ENCODE measurements at regions not wholly inside any gene's neighbourhood (a gene's known extent, or its start where the extent isn't known, plus 50 kb on each side); places are given as distances from the start of the nearest gene placed in this dataset.
"Not testable (repeated sequence)": the region's sequence is repeated elsewhere in the genome, so short reads cannot be mapped to it uniquely, and the experiment has no call there.

DNA sequence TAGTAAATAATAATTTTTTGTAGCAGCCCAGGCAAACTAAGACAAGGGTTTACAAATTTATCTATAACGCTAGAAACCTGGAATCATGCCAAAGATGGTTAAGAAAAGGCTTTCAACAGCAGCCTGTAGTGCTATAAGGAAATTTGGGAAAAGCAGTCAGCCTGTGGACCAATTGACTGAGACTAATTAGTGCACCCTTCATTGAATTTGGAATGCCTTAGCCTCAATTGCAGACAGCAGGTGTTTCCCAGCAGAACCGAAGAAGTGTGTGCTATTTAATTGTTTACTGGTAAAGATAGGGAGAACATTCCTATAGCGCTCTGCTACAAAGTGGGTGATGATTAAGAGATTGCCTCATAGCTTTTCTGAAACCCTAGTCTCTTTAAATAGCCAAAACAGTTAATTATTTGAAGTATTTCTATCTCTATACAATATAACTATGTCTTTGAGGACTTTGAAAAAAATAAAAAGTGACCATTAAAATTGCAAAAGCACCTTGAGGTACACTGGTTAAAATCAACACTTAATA is 1884.3 kb upstream of the PCDH20 start:
- Mint-ChIP-seq H3K4me1 (ENCODE audit: low read depth) (no peaks in the 10 kb centered on the region), H3K36me3 (no peaks in the 10 kb centered on the region), H3K9me3 (ENCODE audit: low read depth) (peaks cover 12% of the 10 kb centered on the region), H3K4me3 (no peak overlapping the region), H3K27ac (no peak overlapping the region), H3K27me3 (no peaks in the 10 kb centered on the region)

DNA sequence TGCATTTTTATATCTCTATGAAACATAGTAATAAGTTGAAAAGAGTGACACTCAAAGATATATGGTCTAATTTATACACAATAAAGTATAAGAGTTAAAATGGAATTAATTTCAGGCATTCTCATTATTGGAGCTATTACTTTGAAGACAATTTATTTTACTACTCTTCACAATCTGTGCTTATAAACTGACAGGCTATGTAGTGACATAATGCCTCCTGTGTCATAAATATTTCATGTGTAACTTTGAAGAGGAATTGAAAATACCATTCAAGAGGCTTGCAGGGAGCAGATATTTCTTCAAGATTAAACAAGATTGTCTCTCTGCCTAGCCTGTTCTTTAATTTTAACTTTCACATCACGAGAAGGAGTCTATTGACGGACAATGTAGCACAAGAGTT is 1881.5 kb upstream of the PCDH20 start:
- H3K27me3 Mint-ChIP-seq: no peaks in the 10 kb centered on the region
- H3K9me3 Mint-ChIP-seq (ENCODE audit: low read depth): peaks cover 8% of the 10 kb centered on the region
- no peak overlapping the region for H3K4me3 Mint-ChIP-seq

DNA sequence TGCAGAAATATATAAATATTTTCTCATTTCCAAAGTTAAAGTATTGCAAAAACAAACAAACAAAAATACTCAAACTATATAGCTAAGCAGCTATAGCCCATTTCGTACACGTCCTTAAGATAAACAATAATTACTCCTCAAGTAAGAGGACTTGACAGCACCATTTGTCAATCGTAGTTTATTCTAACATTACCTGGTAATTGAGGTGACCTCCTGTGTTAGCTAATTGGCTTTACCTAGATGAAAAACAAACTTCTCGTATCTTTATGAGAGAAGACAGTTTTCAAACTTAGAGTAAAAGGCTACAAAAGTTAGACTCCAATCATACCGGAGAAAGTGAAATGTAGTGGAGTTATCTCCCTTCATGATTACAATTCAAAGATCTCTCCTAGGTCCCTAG is 1876.1 kb upstream of the PCDH20 start:
- peaks cover 4% of the 10 kb centered on the region for H3K9me3 Mint-ChIP-seq (ENCODE audit: low read depth)
- no peaks in the 10 kb centered on the region for H3K27me3 Mint-ChIP-seq
- no peak overlapping the region for H3K27ac Mint-ChIP-seq
- H3K36me3 Mint-ChIP-seq: no peaks in the 10 kb centered on the region
- no peaks in the 10 kb centered on the region for H3K4me1 Mint-ChIP-seq (ENCODE audit: low read depth)
- no peak overlapping the region for H3K4me3 Mint-ChIP-seq

More for the DNA sequence above, 1881.5 kb upstream of the PCDH20 start:
- no peaks in the 10 kb centered on the region for H3K36me3 Mint-ChIP-seq
- H3K4me1 Mint-ChIP-seq (ENCODE audit: low read depth): no peaks in the 10 kb centered on the region
- H3K27ac Mint-ChIP-seq: no peak overlapping the region

DNA sequence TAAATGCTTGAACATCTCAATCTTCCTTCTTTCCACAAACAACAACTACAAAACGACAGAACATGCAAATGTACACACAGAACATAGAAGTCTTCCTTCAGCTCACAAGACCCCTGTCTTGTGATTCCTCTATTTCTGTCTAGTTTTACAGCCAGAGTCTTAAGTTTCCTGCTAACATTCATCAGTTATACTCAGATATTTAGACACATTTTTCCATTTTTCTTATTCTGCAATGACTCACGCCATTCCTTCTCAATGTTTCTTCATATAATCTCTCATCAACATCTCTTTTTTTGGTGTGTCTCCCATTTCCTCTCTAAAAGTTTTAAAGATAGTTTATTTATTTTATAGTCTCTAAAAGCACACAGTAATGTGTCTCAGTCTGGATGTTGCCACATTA is 1872.9 kb upstream of the PCDH20 start:
- H3K36me3 Mint-ChIP-seq: no peaks in the 10 kb centered on the region
- no peaks in the 10 kb centered on the region for H3K27me3 Mint-ChIP-seq
- no peak overlapping the region for H3K4me3 Mint-ChIP-seq
- H3K4me1 Mint-ChIP-seq (ENCODE audit: low read depth): no peaks in the 10 kb centered on the region
- no peak overlapping the region for H3K27ac Mint-ChIP-seq
- peaks cover 13% of the 10 kb centered on the region for H3K9me3 Mint-ChIP-seq (ENCODE audit: low read depth)

DNA sequence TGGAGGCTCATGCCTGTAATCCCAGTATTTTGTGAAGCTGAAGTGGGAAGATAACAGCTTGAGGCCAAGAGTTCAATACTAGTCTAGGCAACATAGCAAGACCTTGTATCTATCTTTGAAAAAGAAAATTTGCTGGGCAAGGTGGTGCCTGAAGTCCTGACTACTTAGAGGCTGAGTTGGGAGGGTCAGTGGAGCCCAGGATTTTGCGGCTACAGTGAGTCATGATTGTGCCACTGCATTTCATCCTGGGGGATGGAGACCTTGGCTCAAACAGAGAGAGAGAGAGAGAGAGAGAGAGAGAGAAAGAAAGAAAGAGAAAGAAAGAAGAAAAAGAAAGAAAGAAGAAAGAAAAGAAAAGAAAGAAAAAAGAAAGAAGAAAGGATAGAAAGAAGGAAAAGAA is 1872.3 kb upstream of the PCDH20 start:
- H3K4me3 Mint-ChIP-seq: no peak overlapping the region
- H3K9me3 Mint-ChIP-seq (ENCODE audit: low read depth): peaks cover 16% of the 10 kb centered on the region
- H3K36me3 Mint-ChIP-seq: no peaks in the 10 kb centered on the region

DNA sequence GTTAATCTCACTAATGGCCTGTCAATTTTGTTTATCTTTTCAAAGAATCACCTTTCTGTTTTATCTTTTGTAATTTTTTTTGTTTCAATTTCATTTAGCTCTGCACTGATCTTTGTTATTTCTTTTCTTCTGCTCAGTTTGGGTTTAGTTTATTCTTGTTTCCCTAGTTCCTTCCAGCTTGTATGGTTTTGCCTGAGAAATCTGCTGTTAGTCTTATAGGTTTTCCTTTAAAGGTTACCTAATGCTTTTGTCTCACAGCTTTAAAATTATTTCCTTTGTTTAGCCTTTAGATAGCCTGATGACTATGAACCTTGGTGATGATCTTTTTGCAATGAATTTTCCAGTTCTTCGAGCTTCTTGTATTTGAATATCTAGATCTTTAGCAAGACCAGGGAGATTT is 1869.8 kb upstream of the PCDH20 start:
- Mint-ChIP-seq H3K36me3 (no peaks in the 10 kb centered on the region), H3K9me3 (ENCODE audit: low read depth) (peaks cover 19% of the 10 kb centered on the region), H3K27me3 (no peaks in the 10 kb centered on the region), H3K4me1 (ENCODE audit: low read depth) (no peaks in the 10 kb centered on the region), H3K4me3 (no peak overlapping the region), H3K27ac (no peak overlapping the region)

More for the DNA sequence above, 1872.3 kb upstream of the PCDH20 start:
- H3K4me1 Mint-ChIP-seq (ENCODE audit: low read depth): no peaks in the 10 kb centered on the region
- H3K27me3 Mint-ChIP-seq: no peaks in the 10 kb centered on the region
- no peak overlapping the region for H3K27ac Mint-ChIP-seq

DNA sequence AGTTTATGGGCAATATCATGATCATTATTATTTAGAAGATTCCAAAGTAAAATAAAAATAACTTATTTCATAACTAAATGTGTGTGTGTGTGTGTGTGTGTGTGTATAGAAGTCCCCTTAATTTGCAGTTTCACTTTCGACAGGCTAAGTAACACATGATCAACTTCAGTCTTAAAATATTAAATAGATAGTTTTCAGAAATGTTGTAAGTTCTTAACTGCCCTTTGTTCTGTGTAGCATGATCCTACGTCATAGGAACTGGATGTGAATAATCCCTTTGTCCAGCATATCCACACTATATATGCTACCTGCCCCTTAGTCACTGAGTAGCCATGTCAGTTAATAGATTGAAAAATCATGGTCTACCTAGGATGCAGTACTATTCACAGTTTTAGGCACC is 1863.5 kb upstream of the PCDH20 start:
- H3K27me3 Mint-ChIP-seq: no peaks in the 10 kb centered on the region
- peaks cover 24% of the 10 kb centered on the region for H3K9me3 Mint-ChIP-seq (ENCODE audit: low read depth)
- H3K36me3 Mint-ChIP-seq: no peaks in the 10 kb centered on the region
- H3K4me3 Mint-ChIP-seq: no peak overlapping the region
- no peaks in the 10 kb centered on the region for H3K4me1 Mint-ChIP-seq (ENCODE audit: low read depth)
- no peak overlapping the region for H3K27ac Mint-ChIP-seq

DNA sequence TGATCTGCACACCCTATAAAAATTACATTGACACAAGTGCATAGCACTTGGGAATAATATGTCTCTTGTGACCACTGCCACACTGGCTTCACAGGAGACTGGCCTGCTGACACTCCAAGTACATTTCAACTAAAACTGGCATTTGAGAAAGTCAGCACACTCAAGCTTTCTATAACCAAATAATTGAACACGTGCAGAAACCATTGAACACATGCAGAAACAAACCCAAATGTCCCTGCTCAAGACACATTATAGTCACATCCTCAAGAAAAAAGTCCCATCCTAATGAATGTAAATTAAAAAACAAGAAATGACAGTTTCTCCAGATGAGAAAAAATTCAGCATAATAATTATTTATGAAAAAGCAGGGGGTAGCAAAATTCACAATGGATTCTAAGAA is 1859.1 kb upstream of the PCDH20 start:
- Mint-ChIP-seq H3K36me3 (no peaks in the 10 kb centered on the region), H3K27ac (no peak overlapping the region), H3K27me3 (no peaks in the 10 kb centered on the region), H3K4me1 (ENCODE audit: low read depth) (no peaks in the 10 kb centered on the region), H3K9me3 (ENCODE audit: low read depth) (peaks cover 14% of the 10 kb centered on the region), H3K4me3 (no peak overlapping the region)

DNA sequence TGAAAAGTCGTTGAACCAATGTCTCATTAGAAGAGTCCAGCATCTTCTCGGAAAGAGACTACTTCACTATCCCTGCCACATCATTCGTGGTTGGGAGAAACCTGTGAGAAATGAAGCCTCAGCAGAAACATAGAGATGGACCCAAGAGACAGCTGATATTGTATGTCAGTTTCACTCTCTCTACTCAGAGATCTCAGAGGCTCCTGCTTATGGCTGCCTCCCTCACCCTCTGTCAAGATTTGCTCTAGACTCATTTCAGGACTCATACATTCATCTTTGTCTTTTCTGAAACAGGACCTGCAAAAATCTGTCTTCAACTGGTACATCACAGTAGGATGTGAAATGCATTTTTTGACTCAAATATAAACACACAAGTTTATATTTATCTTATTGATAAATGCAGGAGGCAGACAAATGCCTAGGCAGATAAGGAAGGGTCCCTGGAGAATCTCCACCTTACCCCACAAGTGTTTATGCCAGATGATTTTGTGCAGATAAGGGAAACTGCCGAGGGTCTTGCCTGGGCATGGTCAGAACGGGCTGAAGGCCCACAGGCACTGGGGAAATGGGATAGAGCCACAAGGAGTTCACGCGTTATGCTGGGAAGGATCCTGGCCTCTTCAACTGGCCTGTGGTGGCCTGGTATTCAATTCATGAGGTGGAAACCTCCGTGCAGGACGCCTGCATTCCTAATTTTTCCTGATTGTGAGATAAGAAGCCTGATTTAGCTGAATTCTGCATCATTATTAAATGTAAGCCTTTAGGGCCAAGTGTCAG is 1834.0 kb upstream of the PCDH20 start:
- Mint-ChIP-seq H3K27me3 (no peaks in the 10 kb centered on the region), H3K27ac (no peak overlapping the region), H3K4me1 (ENCODE audit: low read depth) (no peaks in the 10 kb centered on the region), H3K4me3 (no peak overlapping the region), H3K9me3 (ENCODE audit: low read depth) (peaks cover 3% of the 10 kb centered on the region), H3K36me3 (no peaks in the 10 kb centered on the region)

DNA sequence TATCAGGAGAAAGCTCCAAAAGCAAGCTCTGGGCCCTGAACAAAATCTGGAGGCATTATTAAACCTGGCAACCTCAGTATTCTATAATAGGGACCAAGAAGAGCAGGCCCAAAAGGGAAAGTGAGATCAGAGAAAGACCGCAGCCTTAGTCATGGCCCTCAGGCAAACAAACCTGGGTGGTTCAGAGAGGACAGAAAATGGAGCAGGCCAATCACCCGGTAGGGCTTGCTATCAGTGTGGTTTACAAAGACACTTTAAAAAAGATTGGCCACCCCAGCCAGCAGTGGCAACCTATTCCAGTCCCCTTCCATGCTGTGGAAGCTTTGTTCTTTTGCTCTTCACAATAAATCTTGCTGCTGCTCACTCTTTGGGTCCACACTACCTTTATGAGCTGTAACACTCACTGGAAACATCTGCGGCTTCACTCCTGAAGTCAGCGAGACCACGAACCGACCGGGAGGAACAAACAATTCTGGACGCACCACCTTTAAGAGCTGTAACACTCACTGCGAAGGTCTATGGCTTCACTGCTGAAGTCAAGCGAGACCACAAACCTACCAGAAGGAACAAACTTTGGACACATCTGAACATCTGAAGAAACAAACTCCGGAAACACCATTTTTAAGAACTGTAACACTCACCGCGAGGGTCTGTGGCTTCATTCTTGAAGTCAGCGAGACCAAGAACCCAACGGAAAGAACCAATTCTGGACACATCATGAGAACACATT is 1821.2 kb upstream of the PCDH20 start:
- H3K4me1 Mint-ChIP-seq (ENCODE audit: low read depth); H3K36me3 Mint-ChIP-seq; H3K4me3 Mint-ChIP-seq; H3K27me3 Mint-ChIP-seq; H3K27ac Mint-ChIP-seq: not testable (repeated sequence)
- peaks cover 20% of the 10 kb centered on the region for H3K9me3 Mint-ChIP-seq (ENCODE audit: low read depth)

DNA sequence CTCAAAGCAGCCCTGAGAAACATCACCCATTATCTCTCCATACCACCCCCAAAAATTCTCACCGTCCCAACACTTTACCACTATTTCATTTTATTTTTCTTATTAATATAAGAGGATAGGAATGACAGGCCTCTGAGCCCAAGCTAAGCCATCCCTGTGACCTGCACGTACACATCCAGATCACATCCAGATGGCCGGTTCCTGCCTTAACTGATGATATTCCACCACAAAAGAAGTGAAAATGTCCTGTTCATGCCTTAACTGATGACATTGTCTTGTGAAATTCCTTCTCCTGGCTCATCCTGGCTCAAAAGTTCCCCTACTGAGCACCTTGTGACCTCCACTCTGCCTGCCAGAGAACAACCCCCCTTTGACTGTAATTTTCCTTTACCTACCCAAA is 1802.9 kb upstream of the PCDH20 start:
- not testable (repeated sequence) for H3K27me3 Mint-ChIP-seq; H3K4me1 Mint-ChIP-seq (ENCODE audit: low read depth); H3K9me3 Mint-ChIP-seq (ENCODE audit: low read depth); H3K36me3 Mint-ChIP-seq; H3K4me3 Mint-ChIP-seq; H3K27ac Mint-ChIP-seq

DNA sequence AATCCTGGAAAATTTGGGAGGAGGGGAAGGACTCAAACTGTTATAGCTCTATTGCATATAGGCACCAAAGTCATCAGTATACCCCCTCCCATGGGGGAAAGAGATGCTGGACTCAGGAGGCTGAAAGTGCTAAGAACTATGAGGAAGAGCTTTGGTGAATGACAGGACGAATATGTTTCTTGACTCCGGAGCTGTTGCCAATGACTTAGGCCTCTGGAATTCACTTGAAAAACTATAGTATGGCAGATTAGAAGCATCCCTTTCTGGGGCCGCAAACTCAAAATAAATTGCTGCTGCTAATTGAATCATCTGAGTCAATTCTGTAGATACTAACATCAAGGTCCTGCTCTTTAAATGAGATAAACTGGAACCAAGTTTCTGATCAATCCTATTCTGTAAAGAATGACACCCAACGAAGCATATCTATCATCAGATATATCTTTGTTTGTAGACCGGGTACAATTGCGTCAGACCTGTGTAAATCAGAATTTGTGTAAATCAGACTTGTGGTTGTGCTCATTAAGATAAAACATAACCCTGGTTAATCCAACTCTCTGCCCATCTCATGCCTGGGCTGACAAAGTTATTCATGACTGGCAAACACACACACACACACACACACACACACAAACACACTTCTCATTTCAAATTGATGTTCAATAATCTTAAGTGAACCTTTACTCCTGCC is 1793.8 kb upstream of the PCDH20 start:
- Mint-ChIP-seq H3K27ac (no peak overlapping the region), H3K36me3 (no peaks in the 10 kb centered on the region), H3K4me1 (ENCODE audit: low read depth) (no peaks in the 10 kb centered on the region), H3K27me3 (no peaks in the 10 kb centered on the region), H3K4me3 (no peak overlapping the region), H3K9me3 (ENCODE audit: low read depth) (no peaks in the 10 kb centered on the region)

DNA sequence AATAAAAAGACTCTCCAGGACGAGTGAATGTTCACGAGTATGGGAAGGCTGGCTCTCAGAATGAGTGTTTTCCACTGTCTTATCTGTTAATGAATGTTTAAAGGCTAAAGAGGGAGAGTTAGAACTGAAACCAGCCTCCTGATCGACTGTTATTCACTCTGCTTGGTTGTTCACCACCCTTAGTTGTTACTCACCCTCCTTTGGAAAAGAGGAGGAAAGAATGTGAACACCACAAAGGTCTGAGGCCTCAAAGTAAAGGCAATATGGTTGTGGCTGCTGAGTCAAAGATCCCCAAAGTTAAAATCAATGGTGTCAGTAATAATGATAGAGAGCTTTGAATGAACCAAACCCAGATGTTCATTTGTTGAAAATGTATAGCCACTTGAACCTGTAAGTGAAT is 1793.2 kb upstream of the PCDH20 start:
- no peaks in the 10 kb centered on the region for H3K36me3 Mint-ChIP-seq
- H3K4me3 Mint-ChIP-seq: no peak overlapping the region
- H3K27ac Mint-ChIP-seq: no peak overlapping the region
- no peaks in the 10 kb centered on the region for H3K4me1 Mint-ChIP-seq (ENCODE audit: low read depth)
- no peaks in the 10 kb centered on the region for H3K9me3 Mint-ChIP-seq (ENCODE audit: low read depth)
- H3K27me3 Mint-ChIP-seq: no peaks in the 10 kb centered on the region

DNA sequence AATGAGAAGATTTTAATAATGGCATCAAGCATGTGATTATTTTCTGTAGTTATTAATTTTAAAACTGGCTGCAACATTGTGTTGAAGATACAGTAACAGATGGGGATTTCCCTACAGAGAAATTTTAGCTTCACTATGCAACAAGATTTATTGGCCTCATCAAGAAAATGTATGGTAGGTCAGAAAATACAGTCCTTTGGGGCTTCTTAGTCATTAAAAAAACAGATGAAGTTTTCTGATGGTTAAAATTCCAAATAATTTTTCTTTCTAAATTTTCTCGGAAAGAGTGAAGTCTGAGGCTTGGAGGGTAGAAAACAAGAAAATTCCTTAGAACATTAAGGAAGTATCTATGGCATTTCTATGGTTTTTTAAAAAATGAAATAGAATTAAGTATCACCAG is 1790.8 kb upstream of the PCDH20 start:
- H3K27me3 Mint-ChIP-seq: no peaks in the 10 kb centered on the region
- no peaks in the 10 kb centered on the region for H3K36me3 Mint-ChIP-seq
- H3K4me3 Mint-ChIP-seq: no peak overlapping the region
- H3K9me3 Mint-ChIP-seq (ENCODE audit: low read depth): no peaks in the 10 kb centered on the region
- no peak overlapping the region for H3K27ac Mint-ChIP-seq
- H3K4me1 Mint-ChIP-seq (ENCODE audit: low read depth): no peaks in the 10 kb centered on the region

DNA sequence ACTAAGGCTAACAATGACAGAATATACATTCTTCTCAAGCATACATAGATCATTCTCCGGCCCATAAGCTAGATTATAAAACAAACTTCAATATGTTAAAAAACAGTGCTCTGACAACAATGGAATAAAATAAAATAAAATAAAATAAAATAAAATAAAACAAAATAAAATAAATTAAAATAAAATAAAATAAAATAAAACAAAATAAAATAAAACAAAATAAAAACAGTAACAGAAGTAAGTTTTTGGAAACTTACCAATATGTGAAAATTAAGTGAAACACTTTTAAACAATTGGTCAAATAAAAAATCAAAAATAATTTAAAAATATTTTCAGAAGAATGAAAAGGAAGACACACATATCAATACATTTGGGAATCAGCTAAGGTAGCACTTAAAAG is 1785.8 kb upstream of the PCDH20 start:
- Mint-ChIP-seq H3K4me1 (ENCODE audit: low read depth) (no peaks in the 10 kb centered on the region), H3K27ac (no peak overlapping the region), H3K36me3 (no peaks in the 10 kb centered on the region), H3K27me3 (no peaks in the 10 kb centered on the region), H3K4me3 (no peak overlapping the region), H3K9me3 (ENCODE audit: low read depth) (no peaks in the 10 kb centered on the region)
